ENCODE measurements at regions not wholly inside any gene's neighbourhood (a gene's known extent, or its start where the extent isn't known, plus 50 kb on each side); places are given as distances from the start of the nearest gene placed in this dataset.

- no peak for ATAC-seq (ENCODE audit: low FRiP score in 2 of 2)
- DNase-seq: no peak
- H3K27me3 ChIP-seq: no peaks in the 10 kb centered on the region
- no peak overlapping the region for H3K4me3 ChIP-seq
- no peaks in the 10 kb centered on the region for H3K4me1 ChIP-seq
- no peaks in the 10 kb centered on the region for H3K36me3 ChIP-seq
- H3K9me3 ChIP-seq: no peaks in the 10 kb centered on the region
- TF ChIP-seq POLR2AphosphoS5 (IDR thresholded peaks at IDR 0.05) (no peak), CTCF (IDR thresholded peaks at IDR 0.05) (no peak), POLR2A (IDR thresholded peaks at IDR 0.05) (no peak), EP300 (IDR thresholded peaks at IDR 0.05) (no peak)
- WGBS, 2 donors: 32 to 46% methylated on average over 1 of the region's 1 CpG
- no peak overlapping the region for H3K27ac ChIP-seq
These were observed 1507.2 kb upstream of the PIK3C3 start for GRCh38 chr18:40447820-40448219.

GRCh38 chr18:40440088-40440487 lies 1514.9 kb upstream of the PIK3C3 start:
- TF ChIP-seq POLR2A (IDR thresholded peaks at IDR 0.05) (no peak), CTCF (IDR thresholded peaks at IDR 0.05) (no peak), POLR2AphosphoS5 (IDR thresholded peaks at IDR 0.05) (no peak), EP300 (IDR thresholded peaks at IDR 0.05) (no peak)
- no peaks in the 10 kb centered on the region for H3K36me3 ChIP-seq
- no peaks in the 10 kb centered on the region for H3K9me3 ChIP-seq
- WGBS, 2 donors: 88 to 94% methylated on average over 7 of the region's 7 CpGs
- no peaks in the 10 kb centered on the region for H3K4me1 ChIP-seq
- H3K4me3 ChIP-seq: no peak overlapping the region
- H3K27me3 ChIP-seq: no peaks in the 10 kb centered on the region
- H3K27ac ChIP-seq: no peak overlapping the region
- ATAC-seq (ENCODE audit: low FRiP score in 2 of 2) (no peak), DNase-seq (no peak)

DNA sequence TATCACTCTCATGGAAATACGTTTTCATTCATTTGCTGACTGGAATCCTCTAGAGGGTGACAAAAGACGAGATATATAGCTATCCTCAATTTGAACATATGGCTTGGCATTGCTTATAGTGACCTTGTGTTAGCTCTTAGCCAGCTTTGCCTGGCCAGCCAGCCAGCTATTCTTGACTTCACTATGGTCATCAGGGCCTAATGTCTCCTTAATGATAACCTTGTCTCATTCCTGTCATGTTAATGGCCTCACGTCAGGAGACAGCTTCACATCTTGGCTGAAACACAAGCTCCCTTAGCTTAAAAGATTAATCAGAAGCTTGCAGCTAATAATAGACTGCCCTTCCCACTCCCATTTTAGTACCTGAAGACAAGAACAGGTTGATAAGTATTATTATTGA lies 1517.5 kb upstream of the PIK3C3 start:
- Histone ChIP-seq H3K4me3 (no peak overlapping the region), H3K9me3 (no peaks in the 10 kb centered on the region), H3K27me3 (no peaks in the 10 kb centered on the region), H3K4me1 (no peaks in the 10 kb centered on the region), H3K27ac (no peak overlapping the region), H3K36me3 (no peaks in the 10 kb centered on the region)
- TF ChIP-seq CTCF (IDR thresholded peaks at IDR 0.05): no peak
- TF ChIP-seq EP300 (IDR thresholded peaks at IDR 0.05): no peak
- TF ChIP-seq POLR2A (IDR thresholded peaks at IDR 0.05): no peak
- WGBS, 2 donors: 60 to 62% methylated on average over 3 of the region's 3 CpGs
- DNase-seq (no peak), ATAC-seq (ENCODE audit: low FRiP score in 2 of 2) (no peak)

GRCh38 chr18:40431071-40431985 lies 1523.7 kb upstream of the PIK3C3 start:
- ATAC-seq (ENCODE audit: low FRiP score in 2 of 2) (no peak), DNase-seq (no peak)
- Histone ChIP-seq H3K27me3 (no peaks in the 10 kb centered on the region), H3K4me1 (no peaks in the 10 kb centered on the region), H3K27ac (no peak overlapping the region), H3K9me3 (no peaks in the 10 kb centered on the region), H3K4me3 (no peak overlapping the region), H3K36me3 (no peaks in the 10 kb centered on the region)
- no peak for TF ChIP-seq CTCF (IDR thresholded peaks at IDR 0.05)
- no peak for TF ChIP-seq POLR2A (IDR thresholded peaks at IDR 0.05)
- TF ChIP-seq POLR2AphosphoS5 (IDR thresholded peaks at IDR 0.05): no peak
- no peak for TF ChIP-seq EP300 (IDR thresholded peaks at IDR 0.05)
- 45 to 52% methylated on average over 6 of the region's 6 CpGs for WGBS, 2 donors

- H3K4me1 ChIP-seq: no peaks in the 10 kb centered on the region
- WGBS, 2 donors: 76 to 88% methylated on average over 2 of the region's 2 CpGs
- H3K36me3 ChIP-seq: no peaks in the 10 kb centered on the region
- no peak for ATAC-seq (ENCODE audit: low FRiP score in 2 of 2)
- H3K9me3 ChIP-seq: no peaks in the 10 kb centered on the region
- H3K27me3 ChIP-seq: no peaks in the 10 kb centered on the region
- no peak for DNase-seq
- TF ChIP-seq POLR2AphosphoS5 (IDR thresholded peaks at IDR 0.05): no peak
- TF ChIP-seq POLR2A (IDR thresholded peaks at IDR 0.05): no peak
- TF ChIP-seq CTCF (IDR thresholded peaks at IDR 0.05): no peak
- no peak for TF ChIP-seq EP300 (IDR thresholded peaks at IDR 0.05)
- no peak overlapping the region for H3K27ac ChIP-seq
- no peak overlapping the region for H3K4me3 ChIP-seq
These were observed 1531.7 kb upstream of the PIK3C3 start for GRCh38 chr18:40423291-40423690.
